Kidney (tissue), 13 donors: ENCODE measurements at regions not wholly inside any gene's neighbourhood (a gene's known extent, or its start where the extent isn't known, plus 50 kb on each side); places are given as distances from the start of the nearest gene placed in this dataset.

ENCODE experiments used
- DNase-seq, 5 donors: peaks; one replicate each; pipeline ENCODE4 v3.0.0-alpha.2; 2013 to 2020
- FAIRE-seq: peaks from 2 replicates; lab custom pipeline; 2012; peaks lifted over from hg19 to GRCh38; lab: Jason Lieb, UNC
- H3K27ac ChIP-seq, 2 donors: one replicate each; pipeline ENCODE4 v1.7.0; 2013; ENCODE audit warnings: low read depth in 2 of 2, low read length in 2 of 2, inconsistent platforms in 1 of 2
- H3K27me3 ChIP-seq: one replicate; pipeline ENCODE4 v1.7.1; 2013; ENCODE audit warnings: low read length, inconsistent platforms; ENCODE audit not compliant: control insufficient read depth, insufficient read depth
- H3K36me3 ChIP-seq, 3 donors: one replicate each; pipeline versions ENCODE4 v1.7.0 to v1.7.1; 2013; ENCODE audit warnings: low read length in 3 of 3, control low read depth in 1 of 3, inconsistent platforms in 1 of 3; ENCODE audit not compliant: insufficient read depth in 3 of 3, control insufficient read depth in 2 of 3
- H3K4me1 ChIP-seq, 3 donors: one replicate each; pipeline versions ENCODE4 v1.7.0 to v1.7.1; 2013; ENCODE audit warnings: low read length in 3 of 3, inconsistent platforms in 1 of 3, low read depth in 1 of 3; ENCODE audit not compliant: control insufficient read depth in 2 of 3, insufficient read depth in 2 of 3
- H3K4me3 ChIP-seq, 3 donors: one replicate each; pipeline versions ENCODE4 v1.7.0 to v1.8.1; 2013; ENCODE audit warnings: low read length in 3 of 3, control low read depth in 1 of 3, inconsistent platforms in 1 of 3
- H3K9ac ChIP-seq, 3 donors: one replicate each; pipeline versions ENCODE4 v1.7.0 to v1.7.1; 2013; ENCODE audit warnings: low read length in 3 of 3, control low read depth in 1 of 3, inconsistent platforms in 1 of 3
- H3K9me3 ChIP-seq, 3 donors: one replicate each; pipeline versions ENCODE4 v1.7.0 to v1.7.1; 2013; ENCODE audit warnings: low read length in 3 of 3, control low read depth in 1 of 3, inconsistent platforms in 1 of 3; ENCODE audit not compliant: control insufficient read depth in 2 of 3, insufficient read depth in 1 of 3
- intact Hi-C: fragments of 100-400 bp; cut with DNase I; formaldehyde crosslinking; loops from one replicate; pipeline ENCODE4 v1.11.1; 2022
- TF ChIP-seq, protein P1 (sequence below): IDR thresholded peaks from 3 replicates; pipeline ENCODE4 v1.5.1; 2012; ENCODE audit warnings: mild to moderate bottlenecking, moderate library complexity, borderline replicate concordance; ENCODE audit not compliant: insufficient read depth; ENCODE audit errors: extremely low read depth
- donor health status: control.
- donor health status: control.
- donor health status: control.
- donor health status: control.
- donor health status: control.
- donor health status: DM: yes; HTN: yes; CAD: no.
- donor health status: Normal renal cell carcinoma (clear cell type).

- Histone ChIP-seq H3K9me3 (no peaks in the 10 kb centered on the region), H3K9ac (no peak overlapping the region), H3K27ac (no peak overlapping the region), H3K4me1 (no peaks in the 10 kb centered on the region), H3K4me3 (no peak overlapping the region), H3K36me3 (no peaks in the 10 kb centered on the region), H3K27me3 (no peaks in the 10 kb centered on the region)
- FAIRE-seq (no peak), DNase-seq (no peak)
- intact Hi-C loops = loop anchor here (10.0 kb wide), 1 partner anchor 465 kb away; no protein-coding TSS in a partner anchor
- TF ChIP-seq, protein P1, sequence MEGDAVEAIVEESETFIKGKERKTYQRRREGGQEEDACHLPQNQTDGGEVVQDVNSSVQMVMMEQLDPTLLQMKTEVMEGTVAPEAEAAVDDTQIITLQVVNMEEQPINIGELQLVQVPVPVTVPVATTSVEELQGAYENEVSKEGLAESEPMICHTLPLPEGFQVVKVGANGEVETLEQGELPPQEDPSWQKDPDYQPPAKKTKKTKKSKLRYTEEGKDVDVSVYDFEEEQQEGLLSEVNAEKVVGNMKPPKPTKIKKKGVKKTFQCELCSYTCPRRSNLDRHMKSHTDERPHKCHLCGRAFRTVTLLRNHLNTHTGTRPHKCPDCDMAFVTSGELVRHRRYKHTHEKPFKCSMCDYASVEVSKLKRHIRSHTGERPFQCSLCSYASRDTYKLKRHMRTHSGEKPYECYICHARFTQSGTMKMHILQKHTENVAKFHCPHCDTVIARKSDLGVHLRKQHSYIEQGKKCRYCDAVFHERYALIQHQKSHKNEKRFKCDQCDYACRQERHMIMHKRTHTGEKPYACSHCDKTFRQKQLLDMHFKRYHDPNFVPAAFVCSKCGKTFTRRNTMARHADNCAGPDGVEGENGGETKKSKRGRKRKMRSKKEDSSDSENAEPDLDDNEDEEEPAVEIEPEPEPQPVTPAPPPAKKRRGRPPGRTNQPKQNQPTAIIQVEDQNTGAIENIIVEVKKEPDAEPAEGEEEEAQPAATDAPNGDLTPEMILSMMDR = no peak
Observed at GRCh38 chr6:159639721-159640120, 53.3 kb downstream of the SOD2 start.

DNA sequence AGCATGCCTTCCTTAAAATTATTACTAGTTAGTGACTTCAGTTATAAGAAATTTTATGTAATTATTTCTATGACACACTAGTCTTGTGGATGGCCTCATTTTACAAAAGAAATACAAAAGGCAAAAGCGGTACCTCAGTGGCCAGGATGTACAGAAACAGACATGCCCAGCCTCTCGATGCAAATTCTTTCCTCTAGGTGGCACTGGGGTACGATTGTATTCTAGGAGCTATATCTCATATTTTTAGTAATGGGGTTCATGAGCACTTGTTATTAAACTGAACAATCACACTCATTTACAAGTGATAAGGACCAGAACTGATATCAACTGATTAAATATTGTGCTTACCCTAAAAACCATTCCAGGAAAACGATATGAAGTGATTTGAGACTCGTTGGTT is 59.8 kb downstream of the SOD2 start:
- no peaks in the 10 kb centered on the region for H3K36me3 ChIP-seq
- no peak overlapping the region for H3K27ac ChIP-seq
- TF ChIP-seq, protein P1 = peak; percentile 13
- no peaks in the 10 kb centered on the region for H3K27me3 ChIP-seq
- H3K4me1 ChIP-seq = no peaks in the 10 kb centered on the region
- no peaks in the 10 kb centered on the region for H3K9me3 ChIP-seq
- intact Hi-C loops = no loop called here
- no peak for FAIRE-seq
- no peak overlapping the region for H3K9ac ChIP-seq
- DNase-seq = peak in 1 of 5 donors; percentile 16
- H3K4me3 ChIP-seq = no peak overlapping the region

GRCh38 chr6:159631886-159632285 is 61.2 kb downstream of the SOD2 start:
- no peaks in the 10 kb centered on the region for H3K36me3 ChIP-seq
- H3K9me3 ChIP-seq = no peaks in the 10 kb centered on the region

More at GRCh38 chr6:159631886-159632285, 61.2 kb downstream of the SOD2 start:
- FAIRE-seq = no peak
- DNase-seq = no peak
- Histone ChIP-seq H3K27me3 (no peaks in the 10 kb centered on the region), H3K9ac (no peak overlapping the region), H3K4me1 (no peaks in the 10 kb centered on the region), H3K4me3 (no peak overlapping the region), H3K27ac (no peak overlapping the region)
- intact Hi-C loops = no loop called here
- TF ChIP-seq, protein P1 = no peak
